ENCODE measurements at regions not wholly inside any gene's neighbourhood (a gene's known extent, or its start where the extent isn't known, plus 50 kb on each side); places are given as distances from the start of the nearest gene placed in this dataset.

- TF ChIP-seq POLR2AphosphoS5 (IDR thresholded peaks at IDR 0.05), result peak; percentile 90
- no peak for TF ChIP-seq EZH2 (IDR thresholded peaks at IDR 0.05; ENCODE audit: borderline replicate concordance, insufficient read depth, low read length, poor library complexity, severe bottlenecking)
- peak; percentile 75 for TF ChIP-seq REST (IDR thresholded peaks at IDR 0.05; ENCODE audit: borderline replicate concordance)
- peak; percentile 98 for TF ChIP-seq EP300 (conservative IDR thresholded peaks at IDR 0.05; ENCODE audit: poor library complexity, severe bottlenecking)
- TF ChIP-seq RAD21 (conservative IDR thresholded peaks at IDR 0.05), result peak; percentile 33
- TF ChIP-seq, protein P1, sequence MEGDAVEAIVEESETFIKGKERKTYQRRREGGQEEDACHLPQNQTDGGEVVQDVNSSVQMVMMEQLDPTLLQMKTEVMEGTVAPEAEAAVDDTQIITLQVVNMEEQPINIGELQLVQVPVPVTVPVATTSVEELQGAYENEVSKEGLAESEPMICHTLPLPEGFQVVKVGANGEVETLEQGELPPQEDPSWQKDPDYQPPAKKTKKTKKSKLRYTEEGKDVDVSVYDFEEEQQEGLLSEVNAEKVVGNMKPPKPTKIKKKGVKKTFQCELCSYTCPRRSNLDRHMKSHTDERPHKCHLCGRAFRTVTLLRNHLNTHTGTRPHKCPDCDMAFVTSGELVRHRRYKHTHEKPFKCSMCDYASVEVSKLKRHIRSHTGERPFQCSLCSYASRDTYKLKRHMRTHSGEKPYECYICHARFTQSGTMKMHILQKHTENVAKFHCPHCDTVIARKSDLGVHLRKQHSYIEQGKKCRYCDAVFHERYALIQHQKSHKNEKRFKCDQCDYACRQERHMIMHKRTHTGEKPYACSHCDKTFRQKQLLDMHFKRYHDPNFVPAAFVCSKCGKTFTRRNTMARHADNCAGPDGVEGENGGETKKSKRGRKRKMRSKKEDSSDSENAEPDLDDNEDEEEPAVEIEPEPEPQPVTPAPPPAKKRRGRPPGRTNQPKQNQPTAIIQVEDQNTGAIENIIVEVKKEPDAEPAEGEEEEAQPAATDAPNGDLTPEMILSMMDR (IDR thresholded peaks at IDR 0.05; ENCODE audit: poor library complexity, severe bottlenecking), result no peak
- no peak overlapping the region for H2AFZ ChIP-seq (ENCODE audit: low read depth, low read length)
- no peaks in the 10 kb centered on the region for H3F3A ChIP-seq (ENCODE audit: insufficient read depth, low read length, poor library complexity, severe bottlenecking)
- peak overlapping the region; percentile 22 for H3K27ac ChIP-seq (ENCODE audit: low read length)
- no peak overlapping the region for H3K4me3 ChIP-seq (ENCODE audit: low read length)
- H3K9ac ChIP-seq (ENCODE audit: low read length), result no peak overlapping the region
- H3K79me2 ChIP-seq (replicated peaks; ENCODE audit: insufficient read depth, low read length), result no peaks in the 10 kb centered on the region
- H3K9me2 ChIP-seq (ENCODE audit: insufficient read depth, low read length), result no peaks in the 10 kb centered on the region
- no peak overlapping the region for H3K4me2 ChIP-seq (ENCODE audit: low read length)
- no peaks in the 10 kb centered on the region for H3K27me3 ChIP-seq (ENCODE audit: insufficient read depth, low read depth, low read length)
- H3K36me3 ChIP-seq (ENCODE audit: insufficient read depth, low read length), result no peaks in the 10 kb centered on the region
- H4K20me1 ChIP-seq (ENCODE audit: insufficient read depth), result no peaks in the 10 kb centered on the region
- no peaks in the 10 kb centered on the region for H3K9me3 ChIP-seq (ENCODE audit: low read length)
These were observed 1228.1 kb downstream of the SLITRK1 start for GRCh38 chr13:82654143-82654542.

DNA sequence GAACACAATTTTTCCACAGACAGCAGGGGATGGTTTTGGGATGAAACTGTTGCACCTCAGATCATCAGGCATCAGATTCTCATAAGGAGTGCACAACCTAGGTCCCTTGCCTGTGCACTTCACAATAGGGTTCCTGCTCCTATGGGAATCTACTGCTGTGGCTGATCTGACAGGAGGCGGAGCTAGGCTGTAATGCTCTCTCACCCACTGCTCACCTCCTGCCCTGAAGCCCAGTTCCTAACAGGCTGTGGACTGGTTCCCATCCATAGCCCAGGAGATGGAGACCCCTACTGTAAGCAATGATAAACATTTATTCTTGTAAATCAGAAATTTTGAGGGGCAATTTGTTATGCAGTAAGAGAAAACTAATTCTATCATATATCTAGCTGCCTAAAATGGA, 1234.7 kb downstream of the SLITRK1 start:
- Histone ChIP-seq H4K20me1 (ENCODE audit: insufficient read depth) (no peaks in the 10 kb centered on the region), H3K27me3 (ENCODE audit: insufficient read depth, low read depth, low read length) (no peaks in the 10 kb centered on the region), H3K4me2 (ENCODE audit: low read length) (no peak overlapping the region), H3K36me3 (ENCODE audit: insufficient read depth, low read length) (no peaks in the 10 kb centered on the region), H3K9me2 (ENCODE audit: insufficient read depth, low read length) (no peaks in the 10 kb centered on the region), H3K9me3 (ENCODE audit: low read length) (no peaks in the 10 kb centered on the region), H3K4me3 (ENCODE audit: low read length) (no peak overlapping the region), H3K27ac (ENCODE audit: low read length) (no peak overlapping the region), H3F3A (ENCODE audit: insufficient read depth, low read length, poor library complexity, severe bottlenecking) (no peaks in the 10 kb centered on the region), H2AFZ (ENCODE audit: low read depth, low read length) (no peak overlapping the region), H3K79me2 (replicated peaks; ENCODE audit: insufficient read depth, low read length) (no peaks in the 10 kb centered on the region), H3K9ac (ENCODE audit: low read length) (no peak overlapping the region)
- no peak for TF ChIP-seq TAF1 (IDR thresholded peaks at IDR 0.05; ENCODE audit: low read depth)
- TF ChIP-seq, protein P1 (IDR thresholded peaks at IDR 0.05; ENCODE audit: poor library complexity, severe bottlenecking), result no peak
- TF ChIP-seq SMC3 (conservative IDR thresholded peaks at IDR 0.05; ENCODE audit: poor library complexity), result no peak
- TF ChIP-seq EZH2 (IDR thresholded peaks at IDR 0.05; ENCODE audit: borderline replicate concordance, insufficient read depth, low read length, poor library complexity, severe bottlenecking), result no peak
- no peak for TF ChIP-seq REST (IDR thresholded peaks at IDR 0.05; ENCODE audit: borderline replicate concordance)
- TF ChIP-seq RAD21 (conservative IDR thresholded peaks at IDR 0.05), result no peak
